ENCODE measurements at regions not wholly inside any gene's neighbourhood (a gene's known extent, or its start where the extent isn't known, plus 50 kb on each side); places are given as distances from the start of the nearest gene placed in this dataset.

GRCh38 chr5:93279296-93279963, 301.6 kb downstream of the NR2F1-AS1 start:
- Histone ChIP-seq H3K27ac (ENCODE audit: low read length) (no peak overlapping the region), H3K4me3 (ENCODE audit: low read length) (no peak overlapping the region), H3K27me3 (ENCODE audit: low read depth, low read length) (no peaks in the 10 kb centered on the region), H3K79me2 (ENCODE audit: low read length) (no peaks in the 10 kb centered on the region), H3K9me3 (ENCODE audit: insufficient read depth, low read length) (no peaks in the 10 kb centered on the region), H3K4me2 (ENCODE audit: low read length) (no peak overlapping the region), H4K20me1 (ENCODE audit: insufficient read depth, low read length) (no peaks in the 10 kb centered on the region), H3K9ac (ENCODE audit: low read length) (no peak overlapping the region), H2AFZ (ENCODE audit: low read depth, low read length) (no peak overlapping the region), H3K4me1 (ENCODE audit: low read length) (no peaks in the 10 kb centered on the region), H3K36me3 (replicated peaks; ENCODE audit: low read depth, low read length) (no peaks in the 10 kb centered on the region)
- TF ChIP-seq EZH2phosphoT487 (IDR thresholded peaks at IDR 0.05; ENCODE audit: low read depth) (no peak), CTCF (IDR thresholded peaks at IDR 0.05; ENCODE audit: low read depth, low read length) (no peak)

- Histone ChIP-seq H3K79me2 (ENCODE audit: low read length) (no peaks in the 10 kb centered on the region), H3K4me2 (ENCODE audit: low read length) (no peak overlapping the region), H3K27ac (ENCODE audit: low read length) (no peak overlapping the region), H2AFZ (ENCODE audit: low read depth, low read length) (no peak overlapping the region), H3K36me3 (replicated peaks; ENCODE audit: low read depth, low read length) (no peaks in the 10 kb centered on the region), H3K9ac (ENCODE audit: low read length) (no peak overlapping the region), H3K9me3 (ENCODE audit: insufficient read depth, low read length) (no peaks in the 10 kb centered on the region), H3K27me3 (ENCODE audit: low read depth, low read length) (no peaks in the 10 kb centered on the region), H3K4me3 (ENCODE audit: low read length) (no peak overlapping the region), H3K4me1 (ENCODE audit: low read length) (no peaks in the 10 kb centered on the region), H4K20me1 (ENCODE audit: insufficient read depth, low read length) (no peaks in the 10 kb centered on the region)
- no peak for TF ChIP-seq CTCF (IDR thresholded peaks at IDR 0.05; ENCODE audit: low read depth, low read length)
- no peak for TF ChIP-seq EZH2phosphoT487 (IDR thresholded peaks at IDR 0.05; ENCODE audit: low read depth)
Observed at GRCh38 chr5:93278896-93279295, 302.1 kb downstream of the NR2F1-AS1 start.

- Histone ChIP-seq H3K4me2 (ENCODE audit: low read length) (no peak overlapping the region), H3K4me1 (ENCODE audit: low read length) (no peaks in the 10 kb centered on the region), H3K4me3 (ENCODE audit: low read length) (no peak overlapping the region), H3K9me3 (ENCODE audit: insufficient read depth, low read length) (no peaks in the 10 kb centered on the region), H3K27ac (ENCODE audit: low read length) (no peak overlapping the region), H4K20me1 (ENCODE audit: insufficient read depth, low read length) (no peaks in the 10 kb centered on the region), H3K9ac (ENCODE audit: low read length) (no peak overlapping the region), H3K27me3 (ENCODE audit: low read depth, low read length) (no peaks in the 10 kb centered on the region), H2AFZ (ENCODE audit: low read depth, low read length) (no peak overlapping the region), H3K36me3 (replicated peaks; ENCODE audit: low read depth, low read length) (no peaks in the 10 kb centered on the region), H3K79me2 (ENCODE audit: low read length) (no peaks in the 10 kb centered on the region)
- TF ChIP-seq EZH2phosphoT487 (IDR thresholded peaks at IDR 0.05; ENCODE audit: low read depth), result no peak
- no peak for TF ChIP-seq CTCF (IDR thresholded peaks at IDR 0.05; ENCODE audit: low read depth, low read length)
Observed at GRCh38 chr5:93277051-93277450, 304.0 kb downstream of the NR2F1-AS1 start.

- Histone ChIP-seq H3K27ac (ENCODE audit: low read length) (no peak overlapping the region), H3K27me3 (ENCODE audit: low read depth, low read length) (no peaks in the 10 kb centered on the region), H3K4me3 (ENCODE audit: low read length) (no peak overlapping the region), H2AFZ (ENCODE audit: low read depth, low read length) (no peak overlapping the region), H3K36me3 (replicated peaks; ENCODE audit: low read depth, low read length) (no peaks in the 10 kb centered on the region), H3K9ac (ENCODE audit: low read length) (no peak overlapping the region), H3K4me2 (ENCODE audit: low read length) (no peak overlapping the region), H3K9me3 (ENCODE audit: insufficient read depth, low read length) (no peaks in the 10 kb centered on the region), H4K20me1 (ENCODE audit: insufficient read depth, low read length) (no peaks in the 10 kb centered on the region), H3K79me2 (ENCODE audit: low read length) (no peaks in the 10 kb centered on the region), H3K4me1 (ENCODE audit: low read length) (no peaks in the 10 kb centered on the region)
- TF ChIP-seq CTCF (IDR thresholded peaks at IDR 0.05; ENCODE audit: low read depth, low read length) (no peak), EZH2phosphoT487 (IDR thresholded peaks at IDR 0.05; ENCODE audit: low read depth) (no peak)
Observed at GRCh38 chr5:93275376-93275775, 305.6 kb downstream of the NR2F1-AS1 start.

All from OCI-LY3 (cell line).